ENCODE measurements at regions not wholly inside any gene's neighbourhood (a gene's known extent, or its start where the extent isn't known, plus 50 kb on each side); places are given as distances from the start of the nearest gene placed in this dataset.

- intact Hi-C loops (cut with micrococcal nuclease; ENCODE audit: unreplicated experiment) (no loop called here), in situ Hi-C loops (cut with MboI) (no loop called here)
- Histone ChIP-seq H4K20me1 (ENCODE audit: control insufficient read depth, insufficient read depth) (no peaks in the 10 kb centered on the region), H3K9me3 (replicated peaks; ENCODE audit: control insufficient read depth, insufficient read depth, low read length) (no peaks in the 10 kb centered on the region), H3K4me1 (ENCODE audit: control insufficient read depth, insufficient read depth, low read length) (no peaks in the 10 kb centered on the region), H3K9ac (ENCODE audit: control insufficient read depth, insufficient read depth, low read length) (no peak overlapping the region), H3K36me3 (ENCODE audit: control insufficient read depth in 2 of 2, insufficient read depth in 2 of 2, low read length in 1 of 2) (no peaks in the 10 kb centered on the region), H3K79me2 (ENCODE audit: control insufficient read depth, insufficient read depth, low read length) (no peaks in the 10 kb centered on the region), H3K27me3 (replicated peaks in 1 of 2; ENCODE audit: control insufficient read depth in 2 of 2, insufficient read depth in 2 of 2, low read length in 1 of 2) (no peaks in the 10 kb centered on the region), H3K4me2 (ENCODE audit: control insufficient read depth, insufficient read depth) (no peak overlapping the region), H2AFZ (ENCODE audit: control insufficient read depth, low read depth, low read length) (no peak overlapping the region; the same call in 1 of the 2 replicates), H3K4me3 (no peak overlapping the region), H3K27ac (ENCODE audit: control insufficient read depth, insufficient read depth) (no peak overlapping the region)
- DNase-seq (ENCODE audit: low read depth, low spot score), result no peak
- 37% methylated on average over 2 of the region's 2 CpGs for WGBS (ENCODE audit: insufficient coverage, insufficient replicate concordance, low lambda C conversion rate, missing lambda C conversion rate)
- no peak for ATAC-seq
- no peak for FAIRE-seq
- BruUV-seq (replicated peaks), result no TSS peak
- ChIA-PET CTCF (no interaction called here), POLR2A (no interaction called here), SMC1A (ENCODE audit: uncharacterized antibody, unreplicated experiment) (interaction anchor here (1.0 kb wide), 1 partner anchor 13 kb away, joined by 3 read pairs; no protein-coding TSS in a partner anchor), RAD21 (ENCODE audit: unreplicated experiment) (no interaction called here)
- TF ChIP-seq CEBPB (IDR thresholded peaks at IDR 0.05; ENCODE audit: borderline replicate concordance in 1 of 2, low read depth in 2 of 2, low read length in 2 of 2), result no peak
- TF ChIP-seq NFXL1 (IDR thresholded peaks at IDR 0.05; ENCODE audit: borderline replicate concordance), result no peak
- TF ChIP-seq RAD21 (IDR thresholded peaks at IDR 0.05; ENCODE audit: insufficient read depth, low read depth, low read length), result no peak
- TF ChIP-seq NR2C1 (IDR thresholded peaks at IDR 0.05), result no peak
- no peak for TF ChIP-seq IRF4 (IDR thresholded peaks at IDR 0.05; ENCODE audit: low read depth, low read length)
- TF ChIP-seq TARDBP (IDR thresholded peaks at IDR 0.05; ENCODE audit: borderline replicate concordance), result no peak
- TF ChIP-seq CBFB (IDR thresholded peaks at IDR 0.05; ENCODE audit: low read depth), result no peak
- no peak for TF ChIP-seq EP300 (IDR thresholded peaks at IDR 0.05; ENCODE audit: borderline replicate concordance in 1 of 2, control insufficient read depth in 1 of 2, low read depth in 2 of 2, low read length in 2 of 2)
- TF ChIP-seq E2F8 (IDR thresholded peaks at IDR 0.05; ENCODE audit: low read depth, partially characterized antibody), result no peak
- TF ChIP-seq CREB1 (IDR thresholded peaks at IDR 0.05; ENCODE audit: low read depth), result no peak
- TF ChIP-seq SREBF2 (IDR thresholded peaks at IDR 0.05; ENCODE audit: low read length), result no peak
- TF ChIP-seq, protein P1, sequence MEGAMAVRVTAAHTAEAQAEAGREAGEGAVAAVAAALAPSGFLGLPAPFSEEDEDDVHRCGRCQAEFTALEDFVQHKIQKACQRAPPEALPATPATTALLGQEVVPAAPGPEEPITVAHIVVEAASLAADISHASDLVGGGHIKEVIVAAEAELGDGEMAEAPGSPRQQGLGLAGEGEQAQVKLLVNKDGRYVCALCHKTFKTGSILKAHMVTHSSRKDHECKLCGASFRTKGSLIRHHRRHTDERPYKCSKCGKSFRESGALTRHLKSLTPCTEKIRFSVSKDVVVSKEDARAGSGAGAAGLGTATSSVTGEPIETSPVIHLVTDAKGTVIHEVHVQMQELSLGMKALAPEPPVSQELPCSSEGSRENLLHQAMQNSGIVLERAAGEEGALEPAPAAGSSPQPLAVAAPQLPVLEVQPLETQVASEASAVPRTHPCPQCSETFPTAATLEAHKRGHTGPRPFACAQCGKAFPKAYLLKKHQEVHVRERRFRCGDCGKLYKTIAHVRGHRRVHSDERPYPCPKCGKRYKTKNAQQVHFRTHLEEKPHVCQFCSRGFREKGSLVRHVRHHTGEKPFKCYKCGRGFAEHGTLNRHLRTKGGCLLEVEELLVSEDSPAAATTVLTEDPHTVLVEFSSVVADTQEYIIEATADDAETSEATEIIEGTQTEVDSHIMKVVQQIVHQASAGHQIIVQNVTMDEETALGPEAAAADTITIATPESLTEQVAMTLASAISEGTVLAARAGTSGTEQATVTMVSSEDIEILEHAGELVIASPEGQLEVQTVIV (IDR thresholded peaks at IDR 0.05; ENCODE audit: borderline replicate concordance, partially characterized antibody), result no peak
- TF ChIP-seq CHD4 (IDR thresholded peaks at IDR 0.05), result no peak
- no peak for TF ChIP-seq FOS (IDR thresholded peaks at IDR 0.05; ENCODE audit: borderline replicate concordance, extremely low read depth, insufficient read length)
- TF ChIP-seq PBX3 (IDR thresholded peaks at IDR 0.05; ENCODE audit: insufficient replicate concordance, low read depth, low read length), result no peak
Observed at GRCh38 chr10:121373411-121373810, 224.8 kb downstream of the FGFR2 start.

Data from GM12878 (cell line).